ENCODE measurements at regions not wholly inside any gene's neighbourhood (a gene's known extent, or its start where the extent isn't known, plus 50 kb on each side); places are given as distances from the start of the nearest gene placed in this dataset.

DNA sequence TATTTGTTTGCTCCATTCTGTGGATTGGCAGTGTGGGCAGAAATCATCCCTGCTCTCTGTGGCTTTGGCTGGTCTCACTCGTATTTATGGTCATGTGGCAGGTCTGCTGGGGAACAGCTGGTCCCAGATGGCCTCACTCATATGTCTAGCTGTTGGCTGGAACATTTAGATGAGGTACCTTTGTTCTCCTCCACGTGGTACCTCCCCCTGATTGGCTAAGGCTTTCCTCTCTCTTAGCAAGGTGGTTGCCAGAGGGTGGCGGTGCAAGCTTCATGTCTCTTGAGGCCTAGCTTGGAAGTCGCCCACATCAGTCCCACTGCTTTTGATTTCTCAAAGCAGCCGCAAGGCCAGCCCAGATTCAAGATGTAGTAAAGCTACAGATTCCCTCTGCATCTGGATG lies 348.5 kb upstream of the BTBD3 start:
- Histone ChIP-seq H2AFZ (ENCODE audit: low read depth) (no peak overlapping the region), H3K27me3 (ENCODE audit: insufficient read depth) (no peaks in the 10 kb centered on the region), H3K4me1 (ENCODE audit: control insufficient read depth in 1 of 2, insufficient read depth in 2 of 2, low read depth in 1 of 2, low read length in 1 of 2) (no peaks in the 10 kb centered on the region), H4K20me1 (ENCODE audit: insufficient read depth) (no peaks in the 10 kb centered on the region), H3K27ac (ENCODE audit: low read depth in 2 of 2, low read length in 1 of 2) (no peak overlapping the region), H3K79me2 (ENCODE audit: insufficient read depth) (no peaks in the 10 kb centered on the region), H3F3A (replicated peaks; ENCODE audit: insufficient read depth) (no peaks in the 10 kb centered on the region), H3K4me3 (ENCODE audit: low read depth in 2 of 2, low read length in 1 of 2) (no peak overlapping the region), H3K36me3 (replicated peaks in 1 of 2; ENCODE audit: control insufficient read depth in 1 of 2, insufficient read depth in 2 of 2, low read length in 1 of 2) (no peaks in the 10 kb centered on the region), H3K9me3 (no peaks in the 10 kb centered on the region), H3K4me2 (no peak overlapping the region), H3K9me2 (no peaks in the 10 kb centered on the region), H3K9ac (no peak overlapping the region)
- no peak for TF ChIP-seq NFIC (IDR thresholded peaks at IDR 0.05; ENCODE audit: borderline replicate concordance)
- no peak for TF ChIP-seq RAD21 (IDR thresholded peaks at IDR 0.05; ENCODE audit: low read length)
- TF ChIP-seq TCF12 (IDR thresholded peaks at IDR 0.05): no peak
- TF ChIP-seq GATA2 (CRISPR knock-in tag; IDR thresholded peaks at IDR 0.05): no peak
- no peak for TF ChIP-seq POLR2AphosphoS5 (IDR thresholded peaks at IDR 0.05; ENCODE audit: low read depth, low read length)
- no peak for TF ChIP-seq EZH2phosphoT487 (IDR thresholded peaks at IDR 0.05; ENCODE audit: borderline replicate concordance, low read depth)
- no peak for TF ChIP-seq FOXJ3 (CRISPR knock-in tag; IDR thresholded peaks at IDR 0.05)
- no peak for TF ChIP-seq NRF1 (IDR thresholded peaks at IDR 0.05; ENCODE audit: low read depth, low read length)
- TF ChIP-seq, protein P1, sequence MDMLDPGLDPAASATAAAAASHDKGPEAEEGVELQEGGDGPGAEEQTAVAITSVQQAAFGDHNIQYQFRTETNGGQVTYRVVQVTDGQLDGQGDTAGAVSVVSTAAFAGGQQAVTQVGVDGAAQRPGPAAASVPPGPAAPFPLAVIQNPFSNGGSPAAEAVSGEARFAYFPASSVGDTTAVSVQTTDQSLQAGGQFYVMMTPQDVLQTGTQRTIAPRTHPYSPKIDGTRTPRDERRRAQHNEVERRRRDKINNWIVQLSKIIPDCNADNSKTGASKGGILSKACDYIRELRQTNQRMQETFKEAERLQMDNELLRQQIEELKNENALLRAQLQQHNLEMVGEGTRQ (IDR thresholded peaks at IDR 0.05; ENCODE audit: borderline replicate concordance, low read depth, low read length): no peak
- TF ChIP-seq, protein P2, sequence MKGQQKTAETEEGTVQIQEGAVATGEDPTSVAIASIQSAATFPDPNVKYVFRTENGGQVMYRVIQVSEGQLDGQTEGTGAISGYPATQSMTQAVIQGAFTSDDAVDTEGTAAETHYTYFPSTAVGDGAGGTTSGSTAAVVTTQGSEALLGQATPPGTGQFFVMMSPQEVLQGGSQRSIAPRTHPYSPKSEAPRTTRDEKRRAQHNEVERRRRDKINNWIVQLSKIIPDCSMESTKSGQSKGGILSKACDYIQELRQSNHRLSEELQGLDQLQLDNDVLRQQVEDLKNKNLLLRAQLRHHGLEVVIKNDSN (IDR thresholded peaks at IDR 0.05; ENCODE audit: borderline replicate concordance, low read depth): no peak
- TF ChIP-seq, protein P3, sequence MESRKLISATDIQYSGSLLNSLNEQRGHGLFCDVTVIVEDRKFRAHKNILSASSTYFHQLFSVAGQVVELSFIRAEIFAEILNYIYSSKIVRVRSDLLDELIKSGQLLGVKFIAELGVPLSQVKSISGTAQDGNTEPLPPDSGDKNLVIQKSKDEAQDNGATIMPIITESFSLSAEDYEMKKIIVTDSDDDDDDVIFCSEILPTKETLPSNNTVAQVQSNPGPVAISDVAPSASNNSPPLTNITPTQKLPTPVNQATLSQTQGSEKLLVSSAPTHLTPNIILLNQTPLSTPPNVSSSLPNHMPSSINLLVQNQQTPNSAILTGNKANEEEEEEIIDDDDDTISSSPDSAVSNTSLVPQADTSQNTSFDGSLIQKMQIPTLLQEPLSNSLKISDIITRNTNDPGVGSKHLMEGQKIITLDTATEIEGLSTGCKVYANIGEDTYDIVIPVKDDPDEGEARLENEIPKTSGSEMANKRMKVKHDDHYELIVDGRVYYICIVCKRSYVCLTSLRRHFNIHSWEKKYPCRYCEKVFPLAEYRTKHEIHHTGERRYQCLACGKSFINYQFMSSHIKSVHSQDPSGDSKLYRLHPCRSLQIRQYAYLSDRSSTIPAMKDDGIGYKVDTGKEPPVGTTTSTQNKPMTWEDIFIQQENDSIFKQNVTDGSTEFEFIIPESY (IDR thresholded peaks at IDR 0.05; ENCODE audit: borderline replicate concordance, low read depth): no peak
- TF ChIP-seq JUND (IDR thresholded peaks at IDR 0.05): no peak
- TF ChIP-seq, protein P4, sequence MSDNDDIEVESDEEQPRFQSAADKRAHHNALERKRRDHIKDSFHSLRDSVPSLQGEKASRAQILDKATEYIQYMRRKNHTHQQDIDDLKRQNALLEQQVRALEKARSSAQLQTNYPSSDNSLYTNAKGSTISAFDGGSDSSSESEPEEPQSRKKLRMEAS (IDR thresholded peaks at IDR 0.05; ENCODE audit: low read depth): no peak
- TF ChIP-seq, protein P5, sequence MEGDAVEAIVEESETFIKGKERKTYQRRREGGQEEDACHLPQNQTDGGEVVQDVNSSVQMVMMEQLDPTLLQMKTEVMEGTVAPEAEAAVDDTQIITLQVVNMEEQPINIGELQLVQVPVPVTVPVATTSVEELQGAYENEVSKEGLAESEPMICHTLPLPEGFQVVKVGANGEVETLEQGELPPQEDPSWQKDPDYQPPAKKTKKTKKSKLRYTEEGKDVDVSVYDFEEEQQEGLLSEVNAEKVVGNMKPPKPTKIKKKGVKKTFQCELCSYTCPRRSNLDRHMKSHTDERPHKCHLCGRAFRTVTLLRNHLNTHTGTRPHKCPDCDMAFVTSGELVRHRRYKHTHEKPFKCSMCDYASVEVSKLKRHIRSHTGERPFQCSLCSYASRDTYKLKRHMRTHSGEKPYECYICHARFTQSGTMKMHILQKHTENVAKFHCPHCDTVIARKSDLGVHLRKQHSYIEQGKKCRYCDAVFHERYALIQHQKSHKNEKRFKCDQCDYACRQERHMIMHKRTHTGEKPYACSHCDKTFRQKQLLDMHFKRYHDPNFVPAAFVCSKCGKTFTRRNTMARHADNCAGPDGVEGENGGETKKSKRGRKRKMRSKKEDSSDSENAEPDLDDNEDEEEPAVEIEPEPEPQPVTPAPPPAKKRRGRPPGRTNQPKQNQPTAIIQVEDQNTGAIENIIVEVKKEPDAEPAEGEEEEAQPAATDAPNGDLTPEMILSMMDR (IDR thresholded peaks at IDR 0.05): no peak
- TF ChIP-seq, protein P6, sequence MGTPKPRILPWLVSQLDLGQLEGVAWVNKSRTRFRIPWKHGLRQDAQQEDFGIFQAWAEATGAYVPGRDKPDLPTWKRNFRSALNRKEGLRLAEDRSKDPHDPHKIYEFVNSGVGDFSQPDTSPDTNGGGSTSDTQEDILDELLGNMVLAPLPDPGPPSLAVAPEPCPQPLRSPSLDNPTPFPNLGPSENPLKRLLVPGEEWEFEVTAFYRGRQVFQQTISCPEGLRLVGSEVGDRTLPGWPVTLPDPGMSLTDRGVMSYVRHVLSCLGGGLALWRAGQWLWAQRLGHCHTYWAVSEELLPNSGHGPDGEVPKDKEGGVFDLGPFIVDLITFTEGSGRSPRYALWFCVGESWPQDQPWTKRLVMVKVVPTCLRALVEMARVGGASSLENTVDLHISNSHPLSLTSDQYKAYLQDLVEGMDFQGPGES (IDR thresholded peaks at IDR 0.05; ENCODE audit: low read depth, low read length): no peak
- no peak for TF ChIP-seq CHD2 (IDR thresholded peaks at IDR 0.05; ENCODE audit: low read length, partially characterized antibody)
- no peak for TF ChIP-seq EP300 (IDR thresholded peaks at IDR 0.05; ENCODE audit: borderline replicate concordance in 1 of 2, low read depth in 1 of 2, low read length in 1 of 2)
- TF ChIP-seq YY1 (IDR thresholded peaks at IDR 0.05; ENCODE audit: low read depth): no peak
- no peak for DNase-seq
- WGBS (ENCODE audit: low lambda C conversion rate): 38% methylated on average over 5 of the region's 5 CpGs
- ChIA-PET CTCF (interaction anchor here (1.2 kb wide), 1 partner anchor 8 kb away, joined by 4 read pairs; no protein-coding TSS in a partner anchor), POLR2A (no interaction called here)
